HG03378 (cell line): ENCODE measurements at regions not wholly inside any gene's neighbourhood (a gene's known extent, or its start where the extent isn't known, plus 50 kb on each side); places are given as distances from the start of the nearest gene placed in this dataset.
"Not testable (repeated sequence)": the region's sequence is repeated elsewhere in the genome, so short reads cannot be mapped to it uniquely, and the experiment has no call there.

Experiments
- ATAC-seq: cut with Tn5 transposase; IDR thresholded peaks from one replicate; pipeline ENCODE4 v1.9.1; 2021; ENCODE audit warnings: mild to moderate bottlenecking, moderate library complexity; ENCODE audit not compliant: unreplicated experiment

DNA sequence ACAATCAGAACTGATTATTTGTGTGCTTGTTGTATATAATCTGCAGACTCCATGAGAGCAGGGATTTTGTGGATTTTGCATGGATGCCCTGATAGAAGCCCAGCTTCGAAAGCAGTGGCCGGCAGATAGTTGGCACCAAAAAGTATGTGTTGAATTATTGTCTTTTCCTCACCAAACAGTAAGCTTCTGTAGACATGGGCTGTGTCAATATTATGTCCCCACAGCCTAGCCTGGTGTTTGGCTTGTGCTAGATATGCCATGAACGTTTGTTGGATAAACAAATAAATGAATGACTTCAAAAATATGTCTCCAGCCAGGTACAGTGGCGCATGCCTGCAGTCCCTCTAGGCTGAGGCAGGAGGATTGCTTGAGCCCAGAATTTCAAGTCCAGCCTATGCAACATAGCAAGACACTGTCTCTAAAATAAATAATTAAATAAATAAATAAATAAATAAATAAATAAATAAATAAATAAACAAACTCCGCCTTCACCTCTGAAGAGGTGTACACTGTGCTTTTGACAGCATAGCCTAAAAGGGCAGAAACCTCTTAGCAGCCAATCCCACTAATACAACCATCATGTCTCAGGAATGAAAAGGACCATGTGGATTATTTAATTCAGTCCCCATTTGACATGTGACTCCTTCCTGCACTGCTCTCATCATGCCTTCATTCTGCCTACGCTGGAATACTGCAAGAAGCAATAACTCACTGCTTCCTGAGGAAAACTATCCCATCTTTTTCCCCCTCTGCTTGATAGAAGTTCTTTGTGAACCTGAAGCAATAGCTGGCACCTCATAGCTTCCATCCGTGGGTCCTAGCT, 335.2 kb downstream of the FBXW7 start:
- no peak for ATAC-seq

GRCh38 chr4:152197211-152197610, 338.7 kb downstream of the FBXW7 start:
- no peak for ATAC-seq

DNA sequence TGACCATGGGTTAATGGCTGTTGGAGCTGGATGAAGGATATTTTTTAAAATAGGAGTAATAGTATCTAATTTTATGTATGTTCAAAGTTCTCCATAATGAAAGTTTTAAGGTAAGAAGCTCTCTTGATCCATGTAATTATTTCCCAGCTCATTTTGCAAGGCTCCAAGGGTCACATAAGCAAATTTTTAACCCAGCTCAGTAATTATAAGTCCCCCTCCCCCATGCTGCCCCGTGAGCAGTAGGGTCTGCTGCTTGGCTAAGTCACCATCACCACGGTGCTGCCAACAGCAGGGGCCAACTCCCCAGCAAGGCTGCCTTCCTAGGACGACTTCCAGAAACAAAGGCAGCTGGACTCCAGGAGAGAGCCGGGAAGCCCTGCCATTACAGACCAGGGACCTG, 340.0 kb downstream of the FBXW7 start:
- no peak for ATAC-seq

GRCh38 chr4:152193059-152193458, 342.8 kb downstream of the FBXW7 start:
- ATAC-seq: no peak

DNA sequence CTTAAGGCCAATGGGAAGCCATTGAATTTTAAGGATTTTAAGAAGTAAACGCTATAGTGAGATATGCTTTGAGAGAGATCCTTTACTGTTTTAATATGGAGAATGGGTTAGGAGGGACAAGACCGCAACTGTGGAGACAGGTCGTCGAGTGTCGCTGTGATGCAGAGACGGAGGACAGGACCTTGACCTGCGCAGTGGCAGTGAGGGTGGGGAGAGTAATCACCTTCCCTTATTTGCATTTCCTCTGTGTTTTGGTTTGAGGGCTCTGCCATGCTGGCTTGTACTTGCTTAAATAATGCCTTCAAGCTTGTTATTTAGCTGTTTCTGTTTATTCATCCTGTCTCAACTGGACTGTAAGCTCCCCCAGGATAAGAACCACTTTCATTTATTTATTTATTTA, 345.0 kb downstream of the FBXW7 start:
- ATAC-seq: no peak

DNA sequence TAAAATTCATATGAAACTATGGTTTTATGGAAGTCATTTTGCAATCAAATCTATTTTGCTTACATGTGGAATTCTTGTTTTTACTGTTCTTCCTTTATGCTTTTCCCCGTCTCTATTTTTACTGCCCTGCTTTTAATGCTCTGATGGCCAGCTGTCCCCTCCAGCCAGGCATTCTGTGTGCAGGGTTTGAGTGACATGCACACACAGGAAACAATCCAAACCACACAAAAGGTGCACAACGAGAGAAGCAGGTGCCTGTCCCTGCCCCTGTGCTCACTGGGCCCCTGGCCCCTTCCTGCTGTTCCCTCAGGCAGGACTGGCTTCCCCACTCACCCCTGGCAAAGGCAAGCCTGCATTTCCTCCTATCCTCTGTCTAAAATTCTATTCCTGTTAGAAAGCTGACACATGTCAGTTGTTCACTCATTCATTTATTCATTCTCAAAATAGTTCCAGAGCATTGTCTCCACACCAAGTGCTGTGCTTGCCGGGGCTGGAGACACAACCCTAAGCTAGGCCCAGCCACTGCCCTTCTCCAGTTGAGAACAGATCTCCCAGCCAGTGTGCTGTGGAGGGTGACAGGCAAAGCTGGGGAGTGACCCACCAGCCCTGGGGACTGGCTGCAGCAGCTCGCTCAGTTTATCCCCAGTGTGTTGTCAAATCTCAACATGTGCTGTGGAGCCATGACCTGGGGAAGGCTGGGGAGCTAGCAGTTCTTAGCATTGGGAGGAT, 346.3 kb downstream of the FBXW7 start:
- peak; percentile 70 for ATAC-seq

GRCh38 chr4:152188801-152189200, 347.1 kb downstream of the FBXW7 start:
- ATAC-seq: no peak

DNA sequence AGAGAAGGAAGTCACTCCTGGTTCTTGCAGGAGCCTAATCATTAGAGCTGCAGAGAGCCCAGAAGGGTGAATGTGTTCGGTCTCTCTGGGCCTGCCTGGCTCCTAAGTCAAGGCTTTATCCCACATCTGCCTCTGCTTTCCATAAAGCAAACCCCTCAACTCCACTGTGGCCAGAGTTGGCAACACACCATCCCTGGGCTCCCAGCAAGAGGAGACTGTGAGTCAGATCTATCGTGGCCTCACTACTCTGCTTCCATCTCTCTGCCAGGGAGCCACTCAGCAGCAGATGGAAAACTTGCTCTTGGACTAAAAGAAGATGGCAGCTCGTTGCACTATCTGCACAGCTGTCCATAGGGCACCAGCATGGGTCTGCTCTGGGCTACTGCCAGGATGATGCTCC, 348.2 kb downstream of the FBXW7 start:
- no peak for ATAC-seq

DNA sequence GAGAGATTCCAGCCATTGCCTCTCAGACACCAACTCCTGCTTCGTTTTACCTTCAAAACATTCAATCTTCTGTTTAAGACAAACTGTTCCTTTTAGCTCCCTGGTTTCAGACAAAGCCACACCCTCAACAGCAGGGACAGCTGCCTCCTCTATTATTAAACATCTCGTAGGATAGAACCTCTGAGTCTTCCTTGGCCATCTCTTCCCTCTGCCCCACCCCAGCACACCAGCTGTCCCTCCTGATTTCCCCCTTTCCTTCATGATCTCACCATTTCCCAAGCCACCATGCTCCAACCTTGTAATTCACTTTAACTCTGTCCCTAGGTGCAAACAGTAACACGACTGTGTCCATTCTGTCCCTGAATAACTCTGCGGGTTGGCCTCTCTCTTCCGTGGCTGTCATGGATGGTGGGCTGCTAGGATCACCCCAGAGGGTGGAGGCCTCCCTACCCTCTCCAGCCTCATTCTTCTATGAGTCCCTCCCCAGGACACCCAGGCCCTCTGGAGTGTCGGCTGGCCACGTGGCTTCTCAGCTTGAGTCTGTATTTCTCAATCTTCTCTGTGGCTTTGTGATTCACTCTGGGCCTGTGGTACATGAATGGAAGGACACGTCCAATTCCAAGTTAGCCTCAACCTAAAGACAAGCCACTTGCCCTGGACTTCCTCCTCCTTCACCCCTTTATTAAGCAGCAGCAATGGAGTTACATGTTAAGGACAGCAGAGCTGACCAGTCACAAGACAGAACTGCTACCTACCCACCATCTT, 349.9 kb downstream of the FBXW7 start:
- no peak for ATAC-seq

- ATAC-seq: no peak
These were observed 354.7 kb downstream of the FBXW7 start for GRCh38 chr4:152181150-152181549.

- ATAC-seq: no peak
These were observed 355.5 kb downstream of the FBXW7 start for GRCh38 chr4:152180369-152180768.

DNA sequence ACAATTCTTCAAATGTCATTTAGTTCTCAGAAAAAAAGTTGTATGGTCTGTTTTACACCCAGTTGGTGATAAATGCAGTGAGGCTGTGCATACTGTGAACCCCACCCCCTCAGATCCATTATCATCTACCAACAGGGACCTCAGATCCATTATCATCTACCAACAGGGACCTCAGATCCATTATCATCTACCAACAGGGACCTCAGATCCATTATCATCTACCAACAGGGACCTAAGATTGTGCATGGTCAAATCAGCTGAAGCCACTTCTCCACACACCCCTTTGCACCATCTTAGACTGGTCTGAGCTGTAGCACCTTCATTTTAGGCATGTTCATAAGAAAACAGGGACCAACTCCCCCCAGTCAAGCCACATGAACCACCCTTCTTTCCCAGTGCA, 358.4 kb downstream of the FBXW7 start:
- not testable (repeated sequence) for ATAC-seq

DNA sequence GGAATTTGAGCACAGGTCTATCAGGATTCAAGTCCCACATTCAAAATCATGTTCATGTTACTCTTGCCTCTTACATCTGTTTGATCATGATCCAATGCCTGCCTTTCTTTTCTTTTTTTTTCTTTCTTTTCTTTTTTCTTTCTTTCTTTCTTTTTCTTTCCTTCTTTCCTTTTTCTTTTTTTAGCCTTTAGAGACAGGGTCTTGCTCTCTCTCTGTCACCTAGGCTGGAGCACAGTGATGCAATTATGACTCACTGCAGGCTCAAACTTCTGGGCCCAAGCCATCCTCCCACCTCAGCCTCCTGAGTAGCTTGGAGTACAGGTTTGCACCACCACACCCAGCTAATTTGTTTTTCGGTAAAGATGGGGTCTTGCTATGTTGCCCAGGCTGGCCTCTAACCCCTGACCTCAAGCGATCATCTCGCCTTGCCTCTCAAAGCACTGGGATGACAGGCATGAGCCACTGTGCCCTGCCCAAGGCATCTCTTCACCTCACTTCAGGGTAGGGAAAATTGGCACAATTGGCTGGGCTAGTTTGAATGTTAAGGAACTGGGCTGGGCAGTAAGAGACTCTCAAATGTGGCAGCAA, 359.2 kb downstream of the FBXW7 start:
- no peak for ATAC-seq

DNA sequence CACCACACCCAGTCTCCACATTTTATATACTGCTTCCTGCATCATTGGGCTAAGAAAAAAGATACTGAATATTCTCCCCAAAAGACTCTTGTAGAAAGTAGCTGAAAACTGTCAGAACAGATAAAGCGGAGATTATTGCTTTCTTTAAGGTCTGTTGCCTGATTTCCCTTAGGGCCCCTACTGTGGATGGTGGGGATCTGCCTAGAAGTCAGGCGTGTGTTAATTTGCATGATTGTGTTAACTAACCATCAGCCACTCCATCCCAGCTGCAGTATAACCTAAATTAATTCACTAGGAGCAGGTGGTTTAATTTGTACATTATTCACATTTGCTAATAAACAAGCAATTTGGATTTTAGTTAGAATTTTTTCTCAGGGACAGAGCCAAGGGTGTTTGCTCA, 360.3 kb downstream of the FBXW7 start:
- ATAC-seq: no peak

- no peak for ATAC-seq
These were observed 363.7 kb downstream of the FBXW7 start for GRCh38 chr4:152172146-152172545.

DNA sequence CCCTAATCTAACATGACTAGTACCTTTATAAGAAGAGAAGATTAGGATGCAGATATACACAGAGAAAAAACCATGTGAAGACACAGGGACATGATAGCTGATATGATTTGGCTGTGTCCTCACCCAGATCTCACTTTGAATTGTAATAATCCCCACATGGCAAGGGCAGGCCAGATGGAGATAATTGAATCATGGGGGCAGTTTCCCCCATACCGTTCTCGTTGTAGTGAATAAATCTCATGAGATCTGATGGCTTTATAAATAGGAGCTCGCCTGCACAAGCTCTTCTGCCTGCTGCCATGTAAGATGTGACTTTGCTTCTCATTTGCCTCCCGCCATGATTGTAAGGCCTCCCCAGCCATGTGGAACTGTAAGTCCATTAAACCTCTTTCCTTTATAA, 364.3 kb downstream of the FBXW7 start:
- ATAC-seq: no peak

DNA sequence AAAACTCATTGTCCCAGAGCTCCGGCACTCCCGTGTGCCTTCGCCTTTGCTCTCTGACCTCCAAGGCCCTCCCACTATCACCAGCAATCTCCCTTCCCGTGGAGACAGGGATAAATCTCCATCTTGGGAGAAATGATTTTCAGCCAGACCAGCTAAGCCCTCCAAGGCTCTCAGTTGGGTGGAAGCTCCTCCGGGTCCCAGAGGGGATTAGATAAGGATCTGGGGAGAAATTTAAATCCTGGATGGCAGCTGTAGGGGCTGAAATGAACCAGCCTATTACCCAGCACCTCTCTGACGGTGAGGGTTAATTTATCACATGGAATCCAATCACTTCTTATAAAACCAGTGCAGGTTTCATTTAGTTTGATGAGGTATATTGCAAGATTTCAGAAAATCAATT, 366.2 kb downstream of the FBXW7 start:
- no peak for ATAC-seq

GRCh38 chr4:152168987-152169616, 366.8 kb downstream of the FBXW7 start:
- no peak for ATAC-seq

DNA sequence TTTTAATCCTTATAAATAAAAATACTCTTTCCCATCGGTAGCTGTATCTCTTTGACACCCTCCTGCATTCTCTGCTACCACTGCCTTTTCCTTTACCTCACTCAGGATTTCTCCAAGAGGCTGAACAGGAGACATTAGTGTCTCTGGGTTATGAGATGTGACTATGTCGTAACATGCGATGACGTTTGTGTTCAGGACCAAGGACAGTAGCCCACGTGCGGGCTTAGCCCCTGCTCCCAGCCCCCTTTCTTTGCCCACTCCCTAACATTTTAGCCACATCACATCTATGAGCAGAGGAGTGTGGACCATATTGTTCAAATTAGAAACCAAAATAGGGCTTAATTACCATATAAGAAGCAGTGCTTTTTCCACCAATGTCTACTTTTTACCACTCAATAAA, 369.3 kb downstream of the FBXW7 start:
- no peak for ATAC-seq

GRCh38 chr4:152165846-152166245, 370.0 kb downstream of the FBXW7 start:
- ATAC-seq: no peak

- no peak for ATAC-seq
These were observed 370.7 kb downstream of the FBXW7 start for GRCh38 chr4:152165146-152165545.
